Amygdala (tissue), 56 donors: ENCODE measurements at regions not wholly inside any gene's neighbourhood (a gene's known extent, or its start where the extent isn't known, plus 50 kb on each side); places are given as distances from the start of the nearest gene placed in this dataset.
"Not testable (repeated sequence)": the region's sequence is repeated elsewhere in the genome, so short reads cannot be mapped to it uniquely, and the experiment has no call there.

Source experiments
- DNase-seq, 56 donors: peaks; one replicate each; lab custom pipeline; 2025; lab: John Stamatoyannopoulos, UW

GRCh38 chr2:215835231-215835630, 178.1 kb downstream of the MREG start:
- DNase-seq = no peak

- no peak for DNase-seq
Measured at GRCh38 chr2:215833531-215834162, 179.7 kb downstream of the MREG start.

- no peak for DNase-seq
Measured at GRCh38 chr2:215832791-215833190, 180.6 kb downstream of the MREG start.

- DNase-seq = peak in 1 of 56 donors; percentile 7
Measured at GRCh38 chr2:215831296-215831913, 181.9 kb downstream of the MREG start.

GRCh38 chr2:215830304-215830703, 183.0 kb downstream of the MREG start:
- DNase-seq = no peak

GRCh38 chr2:215829261-215829660, 184.1 kb downstream of the MREG start:
- DNase-seq = no peak

GRCh38 chr2:215828528-215829184, 184.7 kb downstream of the MREG start:
- peak in 2 of 56 donors; percentile 3 to 6 for DNase-seq

- no peak for DNase-seq
Measured at GRCh38 chr2:215826838-215827441, 186.4 kb downstream of the MREG start.

GRCh38 chr2:215826376-215826775, 187.0 kb downstream of the MREG start:
- DNase-seq = no peak

- no peak for DNase-seq
Measured at GRCh38 chr2:215825707-215826106, 187.6 kb downstream of the MREG start.

- not testable (repeated sequence) for DNase-seq
Measured at GRCh38 chr2:215821298-215821697, 192.1 kb downstream of the MREG start.

GRCh38 chr2:215819713-215820112, 193.6 kb downstream of the MREG start:
- not testable (repeated sequence) for DNase-seq

- no peak for DNase-seq
Measured at GRCh38 chr2:215817046-215817445, 196.3 kb downstream of the MREG start.

- DNase-seq = no peak
Measured at GRCh38 chr2:215816424-215816823, 196.9 kb downstream of the MREG start.

- DNase-seq = no peak
Measured at GRCh38 chr2:215815960-215816359, 197.4 kb downstream of the MREG start.

GRCh38 chr2:215812966-215813365, 200.4 kb downstream of the MREG start:
- DNase-seq = no peak

GRCh38 chr2:215811409-215812345, 201.7 kb downstream of the MREG start:
- no peak for DNase-seq

GRCh38 chr2:215811003-215811402, 202.3 kb downstream of the MREG start:
- no peak for DNase-seq

- DNase-seq = no peak
Measured at GRCh38 chr2:215808996-215809395, 204.4 kb downstream of the MREG start.

- no peak for DNase-seq
Measured at GRCh38 chr2:215808194-215808593, 205.2 kb downstream of the MREG start.
